ENCODE measurements at regions not wholly inside any gene's neighbourhood (a gene's known extent, or its start where the extent isn't known, plus 50 kb on each side); places are given as distances from the start of the nearest gene placed in this dataset.

- no peaks in the 10 kb centered on the region for H3K9me3 ChIP-seq (replicated peaks; ENCODE audit: control insufficient read depth, insufficient read depth, low read length)
- no peak overlapping the region for H3K27ac ChIP-seq (ENCODE audit: control insufficient read depth, insufficient read depth)
- ChIA-PET CTCF (no interaction called here), POLR2A (no interaction called here), RAD21 (ENCODE audit: unreplicated experiment) (no interaction called here), SMC1A (ENCODE audit: uncharacterized antibody, unreplicated experiment) (no interaction called here)
- WGBS (ENCODE audit: insufficient coverage, insufficient replicate concordance, low lambda C conversion rate, missing lambda C conversion rate): 88% methylated on average over 1 of the region's 1 CpG
- H3K79me2 ChIP-seq (ENCODE audit: control insufficient read depth, insufficient read depth, low read length): no peaks in the 10 kb centered on the region
- no peak for TF ChIP-seq PRDM15 (CRISPR knock-in tag; IDR thresholded peaks at IDR 0.05)
- TF ChIP-seq RB1 (IDR thresholded peaks at IDR 0.05; ENCODE audit: borderline replicate concordance): no peak
- TF ChIP-seq BHLHE40 (IDR thresholded peaks at IDR 0.05; ENCODE audit: borderline replicate concordance in 1 of 2, low read depth in 2 of 2, low read length in 1 of 2): no peak
- no peak for TF ChIP-seq POLR2AphosphoS5 (IDR thresholded peaks at IDR 0.05; ENCODE audit: low read length)
- no peak for TF ChIP-seq SP1 (IDR thresholded peaks at IDR 0.05; ENCODE audit: low read depth, low read length)
- TF ChIP-seq ESRRA (IDR thresholded peaks at IDR 0.05; ENCODE audit: low read length): no peak
- no peak for TF ChIP-seq MTA2 (IDR thresholded peaks at IDR 0.05; ENCODE audit: low read depth)
- TF ChIP-seq, protein P1, sequence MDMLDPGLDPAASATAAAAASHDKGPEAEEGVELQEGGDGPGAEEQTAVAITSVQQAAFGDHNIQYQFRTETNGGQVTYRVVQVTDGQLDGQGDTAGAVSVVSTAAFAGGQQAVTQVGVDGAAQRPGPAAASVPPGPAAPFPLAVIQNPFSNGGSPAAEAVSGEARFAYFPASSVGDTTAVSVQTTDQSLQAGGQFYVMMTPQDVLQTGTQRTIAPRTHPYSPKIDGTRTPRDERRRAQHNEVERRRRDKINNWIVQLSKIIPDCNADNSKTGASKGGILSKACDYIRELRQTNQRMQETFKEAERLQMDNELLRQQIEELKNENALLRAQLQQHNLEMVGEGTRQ (IDR thresholded peaks at IDR 0.05; ENCODE audit: borderline replicate concordance, low read depth, low read length): no peak
- no peak for TF ChIP-seq MXI1 (IDR thresholded peaks at IDR 0.05; ENCODE audit: low read depth, low read length)
- no peak for TF ChIP-seq RAD51 (IDR thresholded peaks at IDR 0.05)
- no peak for TF ChIP-seq SPI1 (IDR thresholded peaks at IDR 0.05; ENCODE audit: borderline replicate concordance, insufficient read depth, low read depth, low read length)
- TF ChIP-seq ZNF622 (IDR thresholded peaks at IDR 0.05): no peak
- TF ChIP-seq, protein P2, sequence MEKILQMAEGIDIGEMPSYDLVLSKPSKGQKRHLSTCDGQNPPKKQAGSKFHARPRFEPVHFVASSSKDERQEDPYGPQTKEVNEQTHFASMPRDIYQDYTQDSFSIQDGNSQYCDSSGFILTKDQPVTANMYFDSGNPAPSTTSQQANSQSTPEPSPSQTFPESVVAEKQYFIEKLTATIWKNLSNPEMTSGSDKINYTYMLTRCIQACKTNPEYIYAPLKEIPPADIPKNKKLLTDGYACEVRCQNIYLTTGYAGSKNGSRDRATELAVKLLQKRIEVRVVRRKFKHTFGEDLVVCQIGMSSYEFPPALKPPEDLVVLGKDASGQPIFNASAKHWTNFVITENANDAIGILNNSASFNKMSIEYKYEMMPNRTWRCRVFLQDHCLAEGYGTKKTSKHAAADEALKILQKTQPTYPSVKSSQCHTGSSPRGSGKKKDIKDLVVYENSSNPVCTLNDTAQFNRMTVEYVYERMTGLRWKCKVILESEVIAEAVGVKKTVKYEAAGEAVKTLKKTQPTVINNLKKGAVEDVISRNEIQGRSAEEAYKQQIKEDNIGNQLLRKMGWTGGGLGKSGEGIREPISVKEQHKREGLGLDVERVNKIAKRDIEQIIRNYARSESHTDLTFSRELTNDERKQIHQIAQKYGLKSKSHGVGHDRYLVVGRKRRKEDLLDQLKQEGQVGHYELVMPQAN (conservative IDR thresholded peaks at IDR 0.05): no peak
- TF ChIP-seq ZNF217 (IDR thresholded peaks at IDR 0.05): no peak
- TF ChIP-seq NFXL1 (IDR thresholded peaks at IDR 0.05; ENCODE audit: borderline replicate concordance): no peak
- TF ChIP-seq SKIL (IDR thresholded peaks at IDR 0.05; ENCODE audit: low read depth, poor library complexity, severe bottlenecking): no peak
- no peak for TF ChIP-seq BRCA1 (IDR thresholded peaks at IDR 0.05; ENCODE audit: low read depth, low read length)
- no peak for TF ChIP-seq EGR1 (IDR thresholded peaks at IDR 0.05; ENCODE audit: borderline replicate concordance in 1 of 2, low read depth in 2 of 2, low read length in 2 of 2)
- H3K4me1 ChIP-seq (ENCODE audit: control insufficient read depth, insufficient read depth, low read length): no peaks in the 10 kb centered on the region
- no peak for DNase-seq (ENCODE audit: low read depth, low spot score)
- in situ Hi-C loops (cut with MboI) (no loop called here), intact Hi-C loops (cut with micrococcal nuclease; ENCODE audit: unreplicated experiment) (no loop called here)
- no peaks in the 10 kb centered on the region for H4K20me1 ChIP-seq (ENCODE audit: control insufficient read depth, insufficient read depth)
- ATAC-seq: no peak
- no TSS peak for BruUV-seq (replicated peaks)
- H3K4me3 ChIP-seq: no peak overlapping the region
- H3K27me3 ChIP-seq (replicated peaks in 1 of 2; ENCODE audit: control insufficient read depth in 2 of 2, insufficient read depth in 2 of 2, low read length in 1 of 2): no peaks in the 10 kb centered on the region
- no peak overlapping the region for H3K4me2 ChIP-seq (ENCODE audit: control insufficient read depth, insufficient read depth)
- H3K36me3 ChIP-seq (ENCODE audit: control insufficient read depth in 2 of 2, insufficient read depth in 2 of 2, low read length in 1 of 2): no peaks in the 10 kb centered on the region
- no peak overlapping the region for H3K9ac ChIP-seq (ENCODE audit: control insufficient read depth, insufficient read depth, low read length)
- FAIRE-seq: no peak
- H2AFZ ChIP-seq (ENCODE audit: control insufficient read depth, low read depth, low read length): no peak overlapping the region
Measured at GRCh38 chrX:4150259-4150658, 436.8 kb upstream of the PRKX start.

Measured in GM12878 (cell line).